HG02885 (cell line): ENCODE measurements at regions not wholly inside any gene's neighbourhood (a gene's known extent, or its start where the extent isn't known, plus 50 kb on each side); places are given as distances from the start of the nearest gene placed in this dataset.

Source experiments
- ATAC-seq: cut with Tn5 transposase; IDR thresholded peaks from one replicate; pipeline ENCODE4 v1.9.1; 2021; ENCODE audit warnings: mild to moderate bottlenecking; ENCODE audit not compliant: unreplicated experiment, poor library complexity

GRCh38 chr19:29098863-29099481 lies 114.0 kb downstream of the UQCRFS1 start:
- ATAC-seq, result no peak

GRCh38 chr19:29098091-29098490 lies 114.9 kb downstream of the UQCRFS1 start:
- ATAC-seq, result no peak

GRCh38 chr19:29096896-29097295 lies 116.1 kb downstream of the UQCRFS1 start:
- ATAC-seq, result no peak

- no peak for ATAC-seq
Measured at GRCh38 chr19:29093553-29093908, 119.4 kb downstream of the UQCRFS1 start.

GRCh38 chr19:29092712-29093552 lies 120.0 kb downstream of the UQCRFS1 start:
- ATAC-seq, result no peak

- no peak for ATAC-seq
Measured at GRCh38 chr19:29090783-29091526, 122.0 kb downstream of the UQCRFS1 start.

- no peak for ATAC-seq
Measured at GRCh38 chr19:29089315-29089870, 123.6 kb downstream of the UQCRFS1 start.

- no peak for ATAC-seq
Measured at GRCh38 chr19:29088761-29089160, 124.2 kb downstream of the UQCRFS1 start.

GRCh38 chr19:29086646-29087045 lies 126.3 kb downstream of the UQCRFS1 start:
- ATAC-seq, result no peak

- no peak for ATAC-seq
Measured at GRCh38 chr19:29086182-29086581, 126.8 kb downstream of the UQCRFS1 start.

- no peak for ATAC-seq
Measured at GRCh38 chr19:29085630-29086029, 127.3 kb downstream of the UQCRFS1 start.

- no peak for ATAC-seq
Measured at GRCh38 chr19:29085206-29085605, 127.7 kb downstream of the UQCRFS1 start.

- ATAC-seq, result no peak
Measured at GRCh38 chr19:29084266-29084665, 128.7 kb downstream of the UQCRFS1 start.

GRCh38 chr19:29083863-29084262 lies 129.1 kb downstream of the UQCRFS1 start:
- no peak for ATAC-seq

- ATAC-seq, result no peak
Measured at GRCh38 chr19:29079356-29080032, 133.5 kb downstream of the UQCRFS1 start.

- no peak for ATAC-seq
Measured at GRCh38 chr19:29076963-29077362, 136.0 kb downstream of the UQCRFS1 start.

- ATAC-seq, result no peak
Measured at GRCh38 chr19:29076161-29076560, 136.8 kb downstream of the UQCRFS1 start.

- ATAC-seq, result no peak
Measured at GRCh38 chr19:29075149-29075548, 137.8 kb downstream of the UQCRFS1 start.

GRCh38 chr19:29074579-29074978 lies 138.4 kb downstream of the UQCRFS1 start:
- no peak for ATAC-seq

- ATAC-seq, result no peak
Measured at GRCh38 chr19:29067831-29068230, 145.1 kb downstream of the UQCRFS1 start.
